DOHH2 (cell line): ENCODE measurements at regions not wholly inside any gene's neighbourhood (a gene's known extent, or its start where the extent isn't known, plus 50 kb on each side); places are given as distances from the start of the nearest gene placed in this dataset.

Experiments used
- H3F3A ChIP-seq: fragments of 200-600 bp; sonication (generic), shearing (Covaris generic); 2 replicates; pipeline ENCODE4 v1.6.0; 2016; ENCODE audit warnings: antibody characterized with exemption, mild to moderate bottlenecking; ENCODE audit not compliant: control insufficient read depth, insufficient read depth
- H3K27ac ChIP-seq: fragments of 200-600 bp; sonication (generic); 2 replicates; pipeline ENCODE4 v1.5.1; 2014; ENCODE audit warnings: low read depth, mild to moderate bottlenecking, low read length, moderate library complexity
- H3K27me3 ChIP-seq: fragments of 200-600 bp; sonication (generic); 2 replicates; pipeline ENCODE4 v1.6.1; 2014; ENCODE audit warnings: mild to moderate bottlenecking, low read length, mixed read lengths; ENCODE audit not compliant: control insufficient read depth
- H3K36me3 ChIP-seq: fragments of 200-600 bp; sonication (generic); 2 replicates; pipeline ENCODE4 v1.6.1; 2014; ENCODE audit warnings: mild to moderate bottlenecking, low read length, moderate library complexity, mixed read lengths; ENCODE audit not compliant: control insufficient read depth
- H3K4me1 ChIP-seq: fragments of 200-600 bp; sonication (generic); 2 replicates; pipeline ENCODE4 v1.6.1; 2014; ENCODE audit warnings: mild to moderate bottlenecking, low read length, mixed read lengths; ENCODE audit not compliant: control insufficient read depth
- H3K4me2 ChIP-seq: fragments of 200-600 bp; sonication (generic); 2 replicates; pipeline ENCODE4 v1.6.0; 2014; ENCODE audit warnings: mild to moderate bottlenecking, low read length, moderate library complexity
- H3K4me3 ChIP-seq: fragments of 200-600 bp; sonication (generic); 2 replicates; pipeline ENCODE4 v1.5.1; 2014; ENCODE audit warnings: mild to moderate bottlenecking, low read length, mixed read lengths
- H3K79me2 ChIP-seq: fragments of 200-600 bp; sonication (generic); 2 replicates; pipeline ENCODE4 v1.6.1; 2014; ENCODE audit warnings: mild to moderate bottlenecking, low read length, mixed read lengths; ENCODE audit not compliant: control insufficient read depth
- H3K9me2 ChIP-seq: fragments of 200-600 bp; sonication (generic); replicated peaks from 2 replicates; pipeline ENCODE4 v1.6.1; 2014; ENCODE audit warnings: mild to moderate bottlenecking, low read length, mixed read lengths; ENCODE audit not compliant: control insufficient read depth
- H3K9me3 ChIP-seq: fragments of 200-600 bp; sonication (generic); 2 replicates; pipeline ENCODE4 v1.6.1; 2014; ENCODE audit warnings: antibody characterized with exemption, low read length, mixed read lengths; ENCODE audit not compliant: control insufficient read depth, insufficient read depth
- H4K20me1 ChIP-seq: fragments of 200-600 bp; sonication (generic); 2 replicates; pipeline ENCODE4 v1.6.0; 2014; ENCODE audit warnings: low read depth, mild to moderate bottlenecking, antibody characterized with exemption, low read length, moderate library complexity; ENCODE audit not compliant: control insufficient read depth, insufficient read depth
- EZH2phosphoT487 ChIP-seq: fragments of 200-600 bp; sonication (generic); IDR thresholded peaks from 2 replicates; pipeline ENCODE4 v1.6.1; 2017; ENCODE audit warnings: borderline replicate concordance, mild to moderate bottlenecking, antibody characterized with exemption, low read length, moderate library complexity, mixed read lengths
- TF ChIP-seq, protein P1 (sequence below): fragments of 200-600 bp; sonication (generic); IDR thresholded peaks from one replicate; pipeline ENCODE4 v1.5.1; 2014; ENCODE audit warnings: antibody characterized with exemption, mild to moderate bottlenecking, low read depth, low read length; ENCODE audit not compliant: poor library complexity, severe bottlenecking

- H3K27me3 ChIP-seq = no peaks in the 10 kb centered on the region
Measured at GRCh38 chr4:116358633-116359222, 726.6 kb downstream of the TRAM1L1 start.

GRCh38 chr4:116357758-116358157 is 727.6 kb downstream of the TRAM1L1 start:
- Histone ChIP-seq H3F3A (no peaks in the 10 kb centered on the region), H3K4me1 (no peaks in the 10 kb centered on the region), H3K4me3 (no peak overlapping the region), H3K36me3 (no peaks in the 10 kb centered on the region), H3K27ac (no peak overlapping the region), H3K79me2 (no peaks in the 10 kb centered on the region), H4K20me1 (no peaks in the 10 kb centered on the region), H3K9me3 (no peaks in the 10 kb centered on the region), H3K27me3 (no peaks in the 10 kb centered on the region), H3K9me2 (no peaks in the 10 kb centered on the region), H3K4me2 (no peak overlapping the region)
- TF ChIP-seq, protein P1, sequence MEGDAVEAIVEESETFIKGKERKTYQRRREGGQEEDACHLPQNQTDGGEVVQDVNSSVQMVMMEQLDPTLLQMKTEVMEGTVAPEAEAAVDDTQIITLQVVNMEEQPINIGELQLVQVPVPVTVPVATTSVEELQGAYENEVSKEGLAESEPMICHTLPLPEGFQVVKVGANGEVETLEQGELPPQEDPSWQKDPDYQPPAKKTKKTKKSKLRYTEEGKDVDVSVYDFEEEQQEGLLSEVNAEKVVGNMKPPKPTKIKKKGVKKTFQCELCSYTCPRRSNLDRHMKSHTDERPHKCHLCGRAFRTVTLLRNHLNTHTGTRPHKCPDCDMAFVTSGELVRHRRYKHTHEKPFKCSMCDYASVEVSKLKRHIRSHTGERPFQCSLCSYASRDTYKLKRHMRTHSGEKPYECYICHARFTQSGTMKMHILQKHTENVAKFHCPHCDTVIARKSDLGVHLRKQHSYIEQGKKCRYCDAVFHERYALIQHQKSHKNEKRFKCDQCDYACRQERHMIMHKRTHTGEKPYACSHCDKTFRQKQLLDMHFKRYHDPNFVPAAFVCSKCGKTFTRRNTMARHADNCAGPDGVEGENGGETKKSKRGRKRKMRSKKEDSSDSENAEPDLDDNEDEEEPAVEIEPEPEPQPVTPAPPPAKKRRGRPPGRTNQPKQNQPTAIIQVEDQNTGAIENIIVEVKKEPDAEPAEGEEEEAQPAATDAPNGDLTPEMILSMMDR = no peak
- TF ChIP-seq EZH2phosphoT487 = no peak

More at GRCh38 chr4:116358633-116359222, 726.6 kb downstream of the TRAM1L1 start:
- Histone ChIP-seq H4K20me1 (no peaks in the 10 kb centered on the region), H3K79me2 (no peaks in the 10 kb centered on the region), H3K4me3 (no peak overlapping the region), H3K36me3 (no peaks in the 10 kb centered on the region), H3F3A (no peaks in the 10 kb centered on the region), H3K4me1 (no peaks in the 10 kb centered on the region), H3K9me3 (no peaks in the 10 kb centered on the region), H3K9me2 (no peaks in the 10 kb centered on the region), H3K4me2 (no peak overlapping the region), H3K27ac (no peak overlapping the region)
- TF ChIP-seq, protein P1 = peak; percentile 69
- no peak for TF ChIP-seq EZH2phosphoT487

DNA sequence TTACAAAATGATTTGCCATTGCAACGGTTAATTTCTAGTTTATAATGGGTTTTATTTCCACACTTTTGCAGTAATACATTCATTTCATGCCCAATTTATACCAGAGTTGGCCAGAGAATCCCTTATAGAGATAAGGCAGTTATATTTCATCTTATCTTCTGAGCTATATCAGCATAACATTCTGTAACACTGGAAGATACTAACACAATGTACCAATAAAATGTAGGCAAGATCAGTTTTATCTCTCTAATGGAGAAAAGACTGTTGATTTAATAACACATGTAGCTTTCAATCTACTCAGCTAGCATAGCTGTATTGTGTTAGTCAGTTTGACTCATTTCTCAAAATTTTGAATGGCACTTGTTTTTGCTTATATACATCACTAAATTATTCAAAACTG is 738.6 kb downstream of the TRAM1L1 start:
- TF ChIP-seq, protein P1 = no peak
- no peak for TF ChIP-seq EZH2phosphoT487
- H3F3A ChIP-seq = no peaks in the 10 kb centered on the region

More for the DNA sequence above, 738.6 kb downstream of the TRAM1L1 start:
- Histone ChIP-seq H3K4me1 (no peaks in the 10 kb centered on the region), H3K9me3 (no peaks in the 10 kb centered on the region), H3K9me2 (no peaks in the 10 kb centered on the region), H3K4me3 (no peak overlapping the region), H3K27ac (no peak overlapping the region), H3K36me3 (no peaks in the 10 kb centered on the region), H4K20me1 (no peaks in the 10 kb centered on the region), H3K27me3 (no peaks in the 10 kb centered on the region), H3K4me2 (no peak overlapping the region), H3K79me2 (no peaks in the 10 kb centered on the region)
